Fibroblast of skin of back (primary cell): ENCODE measurements at regions not wholly inside any gene's neighbourhood (a gene's known extent, or its start where the extent isn't known, plus 50 kb on each side); places are given as distances from the start of the nearest gene placed in this dataset.

Experiments
- DNase-seq: peaks from one replicate; pipeline ENCODE4 v3.0.0-alpha.2; 2013

- DNase-seq = no peak
These were observed 64.3 kb downstream of the MRPL14 start for GRCh38 chr6:44062771-44063560.

GRCh38 chr6:44062105-44062770 lies 65.0 kb downstream of the MRPL14 start:
- DNase-seq = no peak

- peak; percentile 67 for DNase-seq
These were observed 65.7 kb downstream of the MRPL14 start for GRCh38 chr6:44061375-44062104.

GRCh38 chr6:44060612-44061374 lies 66.5 kb downstream of the MRPL14 start:
- no peak for DNase-seq

- peak; percentile 32 for DNase-seq
These were observed 67.6 kb downstream of the MRPL14 start for GRCh38 chr6:44059359-44060346.

GRCh38 chr6:44058617-44059358 lies 68.5 kb downstream of the MRPL14 start:
- DNase-seq = peak; percentile 99

GRCh38 chr6:44057931-44058616 lies 69.2 kb downstream of the MRPL14 start:
- peak; percentile 77 for DNase-seq

GRCh38 chr6:44057238-44057930 lies 69.9 kb downstream of the MRPL14 start:
- peak; percentile 49 for DNase-seq

- peak; percentile 85 for DNase-seq
These were observed 70.6 kb downstream of the MRPL14 start for GRCh38 chr6:44056392-44057237.

GRCh38 chr6:44054721-44055559 lies 72.3 kb downstream of the MRPL14 start:
- DNase-seq = peak; percentile 94

- peak; percentile 96 for DNase-seq
These were observed 73.3 kb downstream of the MRPL14 start for GRCh38 chr6:44053760-44054556.

- no peak for DNase-seq
These were observed 74.0 kb downstream of the MRPL14 start for GRCh38 chr6:44053106-44053756.

GRCh38 chr6:44052419-44053023 lies 74.7 kb downstream of the MRPL14 start:
- DNase-seq = peak; percentile 85

GRCh38 chr6:44051515-44051914 lies 75.7 kb downstream of the MRPL14 start:
- peak; percentile 89 for DNase-seq

GRCh38 chr6:44050872-44051505 lies 76.3 kb downstream of the MRPL14 start:
- DNase-seq = no peak
